Activated CD4-positive, alpha-beta memory T cell treated with anti-CD3 and anti-CD28 coated beads, Interleukin-2, amount 10 ng/mL, durations not matched to agents 7 days and 5 days (primary cell): ENCODE measurements at regions not wholly inside any gene's neighbourhood (a gene's known extent, or its start where the extent isn't known, plus 50 kb on each side); places are given as distances from the start of the nearest gene placed in this dataset.

Experiments
- CTCF ChIA-PET: fragments of 350-600 bp; sonication (Branson Sonifier 250); formaldehyde crosslinking; loops from one replicate; lab custom pipeline; 2021; ENCODE audit warnings: antibody characterized with exemption, inconsistent platforms; lab: Charles Lee
- POLR2A ChIA-PET: fragments of 350-600 bp; sonication (Branson Sonifier 250); formaldehyde crosslinking; loops from one replicate; lab custom pipeline; 2021; ENCODE audit warnings: antibody characterized with exemption; lab: Charles Lee
- DNase-seq: peaks from one replicate; pipeline ENCODE4 v3.0.0-alpha.2; 2020
- H3K27ac Mint-ChIP-seq: one replicate; pipeline ENCODE4 v1.8.0; 2021; ENCODE audit warnings: mild to moderate bottlenecking, mixed read lengths
- H3K27me3 Mint-ChIP-seq: one replicate; pipeline ENCODE4 v1.8.0; 2021; ENCODE audit warnings: mixed read lengths
- H3K36me3 Mint-ChIP-seq: one replicate; pipeline ENCODE4 v1.8.0; 2021; ENCODE audit warnings: low read depth, mixed read lengths
- H3K4me1 Mint-ChIP-seq: one replicate; pipeline ENCODE4 v1.8.0; 2021; ENCODE audit warnings: mixed read lengths
- H3K4me3 Mint-ChIP-seq: one replicate; pipeline ENCODE4 v1.8.0; 2021; ENCODE audit warnings: mild to moderate bottlenecking, mixed read lengths
- H3K9me3 Mint-ChIP-seq: one replicate; pipeline ENCODE4 v1.8.0; 2021; ENCODE audit warnings: mixed read lengths

- Mint-ChIP-seq H3K36me3 (no peaks in the 10 kb centered on the region), H3K27ac (no peak overlapping the region), H3K27me3 (no peaks in the 10 kb centered on the region), H3K4me3 (no peak overlapping the region), H3K4me1 (no peaks in the 10 kb centered on the region), H3K9me3 (peaks cover 7% of the 10 kb centered on the region)
- ChIA-PET CTCF (no interaction called here), POLR2A (no interaction called here)
- DNase-seq = no peak
Measured at GRCh38 chr7:120216947-120217346, 56.0 kb upstream of the KCND2 start.

GRCh38 chr7:120218712-120219111, 54.3 kb upstream of the KCND2 start:
- no peak overlapping the region for H3K4me3 Mint-ChIP-seq
- H3K36me3 Mint-ChIP-seq = no peaks in the 10 kb centered on the region
- CTCF ChIA-PET = no interaction called here
- POLR2A ChIA-PET = no interaction called here
- H3K27ac Mint-ChIP-seq = no peak overlapping the region
- no peaks in the 10 kb centered on the region for H3K4me1 Mint-ChIP-seq
- H3K27me3 Mint-ChIP-seq = no peaks in the 10 kb centered on the region
- no peak for DNase-seq
- peaks cover 4% of the 10 kb centered on the region for H3K9me3 Mint-ChIP-seq

GRCh38 chr7:120221666-120222065, 51.3 kb upstream of the KCND2 start:
- no peak for DNase-seq
- H3K4me1 Mint-ChIP-seq = no peaks in the 10 kb centered on the region
- no peak overlapping the region for H3K27ac Mint-ChIP-seq
- no peaks in the 10 kb centered on the region for H3K9me3 Mint-ChIP-seq
- POLR2A ChIA-PET = no interaction called here
- CTCF ChIA-PET = no interaction called here
- no peaks in the 10 kb centered on the region for H3K27me3 Mint-ChIP-seq
- H3K4me3 Mint-ChIP-seq = no peak overlapping the region
- no peaks in the 10 kb centered on the region for H3K36me3 Mint-ChIP-seq
